Dendritic cell treated with granulocyte-macrophage colony-stimulating factor and Interleukin-4, amounts not matched to agents 40 ng/mL and 50 ng/mL, for 4 days (primary cell): ENCODE measurements at regions not wholly inside any gene's neighbourhood (a gene's known extent, or its start where the extent isn't known, plus 50 kb on each side); places are given as distances from the start of the nearest gene placed in this dataset.
"Not testable (repeated sequence)": the region's sequence is repeated elsewhere in the genome, so short reads cannot be mapped to it uniquely, and the experiment has no call there.

ENCODE experiments used
- H3K27ac Mint-ChIP-seq: one replicate; pipeline ENCODE4 v1.8.0; 2022; ENCODE audit warnings: mild to moderate bottlenecking, mixed read lengths
- H3K27me3 Mint-ChIP-seq: one replicate; pipeline ENCODE4 v1.8.0; 2022; ENCODE audit warnings: mild to moderate bottlenecking, mixed read lengths
- H3K36me3 Mint-ChIP-seq: one replicate; pipeline ENCODE4 v1.8.0; 2022; ENCODE audit warnings: low read depth, mixed read lengths
- H3K4me1 Mint-ChIP-seq: one replicate; pipeline ENCODE4 v1.8.0; 2022; ENCODE audit warnings: low read depth, mixed read lengths
- H3K4me3 Mint-ChIP-seq: one replicate; pipeline ENCODE4 v1.8.0; 2022; ENCODE audit warnings: mild to moderate bottlenecking, moderate library complexity, mixed read lengths
- H3K9me3 Mint-ChIP-seq: one replicate; pipeline ENCODE4 v1.8.0; 2022; ENCODE audit warnings: mixed read lengths
- intact Hi-C: fragments of 100-400 bp; cut with micrococcal nuclease; formaldehyde crosslinking; loops from one replicate; pipeline ENCODE4 v1.15.0; 2022

DNA sequence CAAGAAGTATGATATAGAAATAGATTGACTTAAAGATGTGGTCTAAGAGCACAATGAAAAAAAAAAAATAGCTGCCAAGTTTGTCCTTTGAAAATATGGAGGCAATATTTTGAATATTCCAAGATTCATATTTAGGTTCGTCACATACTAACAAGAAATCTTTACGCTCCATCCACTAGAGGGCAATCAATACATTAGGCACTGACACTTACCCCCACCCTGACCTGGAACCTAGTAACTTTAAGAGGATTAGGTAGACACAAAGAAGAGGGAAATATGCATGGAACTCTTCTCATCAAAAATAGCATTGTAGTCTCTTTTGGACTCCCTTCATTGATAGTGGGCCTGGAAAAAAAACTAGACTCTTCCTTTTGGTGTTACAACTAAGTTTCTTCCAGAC is 1108.1 kb downstream of the PCDH19 start:
- Mint-ChIP-seq H3K27ac (no peak overlapping the region), H3K9me3 (no peaks in the 10 kb centered on the region), H3K4me1 (no peaks in the 10 kb centered on the region), H3K36me3 (no peaks in the 10 kb centered on the region), H3K27me3 (no peaks in the 10 kb centered on the region), H3K4me3 (no peak overlapping the region)
- intact Hi-C loops: no loop called here

DNA sequence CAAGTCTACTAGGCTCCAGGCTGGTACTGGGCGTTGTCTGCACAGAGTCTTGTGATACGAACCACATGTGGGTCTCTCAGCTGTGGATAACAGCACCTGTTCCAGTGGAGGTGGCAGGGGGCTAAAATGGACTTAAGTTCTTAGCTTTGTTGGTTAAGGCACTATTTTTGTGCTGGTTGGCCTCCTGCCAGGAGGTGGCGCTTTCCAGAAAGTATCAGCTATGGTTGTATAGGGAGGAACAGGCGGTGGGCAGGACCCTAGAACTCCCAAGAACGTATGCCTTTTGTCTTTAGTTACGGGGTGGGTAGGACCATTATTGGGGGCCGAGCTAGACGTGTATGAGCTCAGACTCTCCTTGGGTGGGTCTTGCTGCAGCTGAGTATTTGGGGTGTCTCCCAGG is 1138.4 kb downstream of the PCDH19 start:
- Mint-ChIP-seq H3K9me3 (peaks cover 23% of the 10 kb centered on the region), H3K36me3 (no peaks in the 10 kb centered on the region)
- intact Hi-C loops: no loop called here

GRCh38 chrX:99266255-99266654 is 1143.8 kb downstream of the PCDH19 start:
- H3K4me3 Mint-ChIP-seq: no peak overlapping the region
- intact Hi-C loops: no loop called here
- H3K9me3 Mint-ChIP-seq: peaks cover 11% of the 10 kb centered on the region
- H3K27ac Mint-ChIP-seq: no peak overlapping the region
- H3K36me3 Mint-ChIP-seq: no peaks in the 10 kb centered on the region
- H3K27me3 Mint-ChIP-seq: no peaks in the 10 kb centered on the region
- no peaks in the 10 kb centered on the region for H3K4me1 Mint-ChIP-seq

More for the DNA sequence above, 1138.4 kb downstream of the PCDH19 start:
- H3K4me3 Mint-ChIP-seq: no peak overlapping the region
- H3K27ac Mint-ChIP-seq: no peak overlapping the region
- H3K27me3 Mint-ChIP-seq: no peaks in the 10 kb centered on the region
- no peaks in the 10 kb centered on the region for H3K4me1 Mint-ChIP-seq

DNA sequence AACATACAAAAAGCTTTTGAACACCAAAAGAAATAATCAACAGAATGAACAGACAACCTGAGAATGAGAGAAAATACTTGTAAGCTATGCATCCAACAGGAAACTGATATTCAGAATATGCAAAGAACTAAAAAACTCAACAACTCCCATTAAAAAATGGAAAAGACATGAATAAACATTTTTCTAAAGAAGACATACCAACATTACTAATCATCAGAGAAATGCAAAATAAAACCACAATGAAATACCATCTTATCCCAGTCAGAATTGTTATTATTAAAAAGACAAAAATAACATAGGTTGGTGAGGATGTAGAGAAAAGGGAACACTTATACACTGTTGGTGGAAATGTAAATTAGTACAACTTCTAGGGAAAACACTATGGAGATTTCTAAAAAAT is 1161.9 kb downstream of the PCDH19 start:
- Mint-ChIP-seq H3K4me3 (no peak overlapping the region), H3K27me3 (no peaks in the 10 kb centered on the region), H3K27ac (no peak overlapping the region), H3K36me3 (no peaks in the 10 kb centered on the region), H3K9me3 (no peaks in the 10 kb centered on the region), H3K4me1 (no peaks in the 10 kb centered on the region)
- intact Hi-C loops: no loop called here

- Mint-ChIP-seq H3K9me3 (no peaks in the 10 kb centered on the region), H3K36me3 (no peaks in the 10 kb centered on the region), H3K27ac (no peak overlapping the region), H3K27me3 (no peaks in the 10 kb centered on the region), H3K4me3 (no peak overlapping the region), H3K4me1 (no peaks in the 10 kb centered on the region)
- intact Hi-C loops: no loop called here
These were observed 1168.1 kb downstream of the PCDH19 start for GRCh38 chrX:99242001-99242400.

DNA sequence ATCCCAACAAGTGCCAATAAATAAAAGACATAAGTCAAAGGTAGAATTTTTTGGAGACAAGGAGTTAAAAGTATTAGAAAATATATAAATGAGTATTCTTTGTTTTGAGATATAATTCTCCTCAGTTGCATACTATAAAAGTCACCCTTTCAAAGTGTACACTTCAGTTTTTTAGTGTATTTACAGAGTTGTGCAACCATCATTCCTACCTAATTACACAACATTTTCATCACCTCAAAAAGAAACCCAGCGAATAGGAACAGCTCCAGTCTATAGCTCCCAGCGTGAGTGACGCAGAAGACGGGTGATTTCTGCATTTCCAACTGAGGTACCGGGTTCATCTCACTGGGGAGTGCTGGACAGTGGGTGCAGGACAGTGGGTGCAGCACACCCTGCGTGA is 1175.7 kb downstream of the PCDH19 start:
- H3K27ac Mint-ChIP-seq, H3K27me3 Mint-ChIP-seq, H3K4me3 Mint-ChIP-seq, H3K9me3 Mint-ChIP-seq, intact Hi-C loops, H3K36me3 Mint-ChIP-seq, H3K4me1 Mint-ChIP-seq: not testable (repeated sequence)

- Mint-ChIP-seq H3K27ac (no peak overlapping the region), H3K27me3 (no peaks in the 10 kb centered on the region), H3K9me3 (no peaks in the 10 kb centered on the region), H3K4me3 (no peak overlapping the region), H3K4me1 (no peaks in the 10 kb centered on the region), H3K36me3 (no peaks in the 10 kb centered on the region)
- intact Hi-C loops: no loop called here
These were observed 1217.7 kb downstream of the PCDH19 start for GRCh38 chrX:99192421-99192820.

DNA sequence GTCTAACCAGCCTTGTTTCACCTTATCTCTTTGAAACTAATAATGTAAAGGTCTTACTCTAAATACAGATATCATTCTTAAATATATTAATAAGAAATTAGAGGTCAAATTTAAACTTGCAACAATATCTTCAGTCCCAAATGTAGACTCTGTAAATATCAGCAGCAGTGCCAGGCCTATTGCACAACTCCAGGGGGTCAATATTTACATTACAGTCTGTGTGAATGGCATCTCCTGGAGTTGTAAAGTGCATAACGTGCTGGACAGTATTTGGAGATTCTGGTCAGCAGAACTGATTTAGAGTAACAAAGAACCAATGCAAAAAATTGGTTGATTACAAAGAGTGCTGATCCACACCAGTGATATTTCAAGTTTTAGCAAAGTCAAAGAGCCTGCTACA is 1225.9 kb downstream of the PCDH19 start:
- no peaks in the 10 kb centered on the region for H3K4me1 Mint-ChIP-seq
- no peak overlapping the region for H3K27ac Mint-ChIP-seq
- no peaks in the 10 kb centered on the region for H3K27me3 Mint-ChIP-seq
- no peaks in the 10 kb centered on the region for H3K9me3 Mint-ChIP-seq
- intact Hi-C loops: no loop called here
- H3K36me3 Mint-ChIP-seq: no peaks in the 10 kb centered on the region
- no peak overlapping the region for H3K4me3 Mint-ChIP-seq

- Mint-ChIP-seq H3K4me3 (no peak overlapping the region), H3K36me3 (no peaks in the 10 kb centered on the region), H3K9me3 (no peaks in the 10 kb centered on the region), H3K4me1 (no peaks in the 10 kb centered on the region), H3K27me3 (no peaks in the 10 kb centered on the region), H3K27ac (no peak overlapping the region)
- intact Hi-C loops: no loop called here
These were observed 1237.1 kb downstream of the PCDH19 start for GRCh38 chrX:99172958-99173357.

DNA sequence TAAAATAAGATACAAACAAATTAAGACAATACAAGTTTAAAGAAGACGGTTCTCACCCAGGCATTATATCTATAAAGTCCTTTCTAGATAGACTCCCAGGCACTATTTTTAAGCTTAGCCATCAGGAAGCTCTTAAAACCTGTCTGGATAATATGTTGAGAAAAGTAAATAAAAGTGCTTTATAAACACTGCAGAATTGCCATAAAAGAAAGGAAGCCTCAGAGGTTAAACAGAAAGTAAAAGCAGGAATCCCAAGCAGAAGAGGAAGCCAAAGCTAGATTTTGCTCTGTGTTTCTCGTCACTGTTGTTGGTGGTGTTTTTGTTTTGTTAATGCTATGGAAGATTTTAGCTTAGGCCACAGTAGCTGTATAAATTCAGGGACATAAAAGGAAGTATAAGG is 1267.3 kb downstream of the PCDH19 start:
- H3K27ac Mint-ChIP-seq: no peak overlapping the region
- no peaks in the 10 kb centered on the region for H3K27me3 Mint-ChIP-seq
- intact Hi-C loops: no loop called here
- H3K9me3 Mint-ChIP-seq: peaks cover 8% of the 10 kb centered on the region
- no peak overlapping the region for H3K4me3 Mint-ChIP-seq
- no peaks in the 10 kb centered on the region for H3K4me1 Mint-ChIP-seq
- no peaks in the 10 kb centered on the region for H3K36me3 Mint-ChIP-seq

DNA sequence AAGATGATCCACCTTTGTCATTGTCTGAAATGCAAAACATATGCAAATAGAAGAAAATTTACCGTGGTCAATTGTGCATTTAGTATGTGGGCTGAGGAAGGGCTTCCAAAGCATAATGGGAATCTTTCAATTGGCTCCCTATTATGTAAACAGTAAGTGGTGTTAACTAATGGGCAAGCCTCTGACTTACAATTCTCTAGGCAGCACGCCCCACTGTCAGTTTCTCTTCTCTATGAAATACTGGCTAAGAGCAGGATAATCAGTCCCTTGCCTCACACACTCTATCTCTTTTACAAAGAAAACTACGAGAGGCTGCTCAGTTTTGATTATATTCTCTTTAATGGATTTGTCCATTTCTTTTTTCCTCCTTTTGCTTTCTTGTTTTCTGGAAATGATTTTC is 1272.6 kb downstream of the PCDH19 start:
- intact Hi-C loops: no loop called here
- Mint-ChIP-seq H3K4me1 (no peaks in the 10 kb centered on the region), H3K36me3 (no peaks in the 10 kb centered on the region), H3K4me3 (no peak overlapping the region), H3K27me3 (no peaks in the 10 kb centered on the region), H3K27ac (no peak overlapping the region), H3K9me3 (no peaks in the 10 kb centered on the region)

DNA sequence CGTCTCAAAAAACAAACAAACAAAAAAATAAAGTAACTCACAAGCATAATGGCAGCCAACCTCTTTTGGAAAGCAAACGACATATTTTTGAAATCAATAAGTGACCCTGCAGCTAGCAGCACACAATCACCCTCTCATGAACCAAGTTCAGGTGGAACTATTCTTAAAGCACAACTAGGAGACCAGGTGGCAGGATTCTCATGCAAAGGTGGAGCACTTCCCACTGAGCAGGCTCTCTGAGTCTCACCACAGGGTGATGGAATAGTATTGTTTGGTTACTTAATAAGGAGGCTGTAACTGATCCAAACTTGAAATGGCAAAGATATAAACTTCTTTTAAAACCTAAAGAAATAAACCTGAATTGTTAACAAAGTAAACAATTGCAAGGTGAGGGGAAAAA is 1293.1 kb downstream of the PCDH19 start:
- intact Hi-C loops: no loop called here
- H3K4me1 Mint-ChIP-seq: no peaks in the 10 kb centered on the region
- no peak overlapping the region for H3K4me3 Mint-ChIP-seq
- no peaks in the 10 kb centered on the region for H3K36me3 Mint-ChIP-seq
- H3K9me3 Mint-ChIP-seq: no peaks in the 10 kb centered on the region
- H3K27ac Mint-ChIP-seq: no peak overlapping the region
- H3K27me3 Mint-ChIP-seq: no peaks in the 10 kb centered on the region

- Mint-ChIP-seq H3K4me1 (no peaks in the 10 kb centered on the region), H3K27ac (no peak overlapping the region), H3K36me3 (no peaks in the 10 kb centered on the region), H3K27me3 (no peaks in the 10 kb centered on the region), H3K9me3 (no peaks in the 10 kb centered on the region), H3K4me3 (no peak overlapping the region)
- intact Hi-C loops: no loop called here
These were observed 1314.0 kb downstream of the PCDH19 start for GRCh38 chrX:99095965-99096635.

- Mint-ChIP-seq H3K27me3 (no peaks in the 10 kb centered on the region), H3K9me3 (peaks cover 24% of the 10 kb centered on the region), H3K4me1 (no peaks in the 10 kb centered on the region), H3K27ac (no peak overlapping the region), H3K36me3 (no peaks in the 10 kb centered on the region), H3K4me3 (no peak overlapping the region)
- intact Hi-C loops: no loop called here
These were observed 1318.6 kb downstream of the PCDH19 start for GRCh38 chrX:99091459-99091858.

DNA sequence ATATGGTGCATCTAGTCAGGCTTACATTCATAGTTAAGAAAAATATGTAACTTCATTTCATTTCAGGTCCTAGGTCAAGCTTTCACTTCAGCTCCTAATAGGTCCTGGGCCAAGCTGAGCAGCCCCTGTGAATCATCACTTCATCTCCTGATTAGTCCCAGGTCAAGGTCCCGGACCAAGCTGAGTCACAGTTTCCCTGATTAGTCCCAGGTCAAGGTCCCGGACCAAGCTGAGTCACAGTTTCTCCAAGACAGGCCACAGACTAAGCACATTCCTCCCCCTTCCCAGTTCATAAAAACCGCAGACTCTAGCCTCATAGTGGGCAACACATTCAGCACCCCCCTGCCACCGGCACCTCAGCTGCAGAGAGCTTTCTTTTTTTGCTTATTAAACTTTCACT is 1331.8 kb downstream of the PCDH19 start:
- Mint-ChIP-seq H3K27me3 (no peaks in the 10 kb centered on the region), H3K27ac (no peak overlapping the region), H3K4me1 (no peaks in the 10 kb centered on the region), H3K9me3 (no peaks in the 10 kb centered on the region), H3K4me3 (no peak overlapping the region), H3K36me3 (no peaks in the 10 kb centered on the region)
- intact Hi-C loops: no loop called here
